Natural killer cell (primary cell): ENCODE measurements at regions not wholly inside any gene's neighbourhood (a gene's known extent, or its start where the extent isn't known, plus 50 kb on each side); places are given as distances from the start of the nearest gene placed in this dataset.
"Not testable (repeated sequence)": the region's sequence is repeated elsewhere in the genome, so short reads cannot be mapped to it uniquely, and the experiment has no call there.

ENCODE experiments used
- ATAC-seq, 3 donors: fragments of 150-1000 bp in 2 of 3; fragments of 200-7000 bp in 1 of 3; cut with Tn5 transposase; 1 replicate in 1 of 3; 2 replicates in 2 of 3; pipeline ENCODE4 v1.10.0; 2021; ENCODE audit warnings: mild to moderate bottlenecking in 2 of 3, moderate library complexity in 2 of 3
- DNase-seq, 2 donors: peaks; one replicate each; pipeline versions ENCODE4 v3.0.0 to v3.0.0-alpha.2; 2013 to 2021; ENCODE audit warnings: mixed read lengths in 1 of 2
- H3K27ac ChIP-seq: one replicate; pipeline ENCODE4 v1.5.1; 2013; ENCODE audit warnings: mild to moderate bottlenecking, low read length
- H3K27me3 ChIP-seq: one replicate; pipeline ENCODE4 v1.6.1; 2013; ENCODE audit warnings: low read length; ENCODE audit not compliant: control insufficient read depth, insufficient read depth
- H3K36me3 ChIP-seq: one replicate; pipeline ENCODE4 v1.6.1; 2013; ENCODE audit warnings: low read length; ENCODE audit not compliant: control insufficient read depth, insufficient read depth
- H3K4me1 ChIP-seq: one replicate; pipeline ENCODE4 v1.6.1; 2013; ENCODE audit warnings: low read length; ENCODE audit not compliant: control insufficient read depth, insufficient read depth
- H3K4me3 ChIP-seq: one replicate; pipeline ENCODE4 v1.5.1; 2013; ENCODE audit warnings: low read length
- H3K9me3 ChIP-seq: one replicate; pipeline ENCODE4 v1.6.1; 2013; ENCODE audit warnings: low read length; ENCODE audit not compliant: control insufficient read depth, insufficient read depth
- H3K27ac Mint-ChIP-seq, 2 donors: one replicate each; pipeline ENCODE4 v1.8.0; 2022; ENCODE audit warnings: mild to moderate bottlenecking in 2 of 2, mixed read lengths in 2 of 2, moderate library complexity in 1 of 2
- H3K27me3 Mint-ChIP-seq, 2 donors: one replicate each; pipeline ENCODE4 v1.8.0; 2022; ENCODE audit warnings: low read depth in 2 of 2, mixed read lengths in 2 of 2
- H3K36me3 Mint-ChIP-seq: one replicate; pipeline ENCODE4 v1.8.0; 2022; ENCODE audit warnings: mixed read lengths
- H3K4me1 Mint-ChIP-seq, 2 donors: one replicate each; pipeline ENCODE4 v1.8.0; 2022; ENCODE audit warnings: mixed read lengths in 2 of 2
- H3K4me3 Mint-ChIP-seq: one replicate; pipeline ENCODE4 v1.8.0; 2022; ENCODE audit warnings: mild to moderate bottlenecking, moderate library complexity, mixed read lengths
- H3K9me3 Mint-ChIP-seq, 2 donors: one replicate each; pipeline ENCODE4 v1.8.0; 2022; ENCODE audit warnings: mixed read lengths in 2 of 2
- WGBS: methylation state at CpG from one replicate; pipeline ENCODE4 v1.1.7; 2013; ENCODE audit warnings: missing lambda C conversion rate; ENCODE audit not compliant: insufficient coverage; 5-methylcytosine and 5-hydroxymethylcytosine counted together
- intact Hi-C: fragments of 100-400 bp; cut with micrococcal nuclease; formaldehyde crosslinking; loops from one replicate; pipeline ENCODE4 v1.14.2; 2022
- TF ChIP-seq, protein P1 (sequence below): fragments of 200-600 bp; IDR thresholded peaks from one replicate; pipeline ENCODE4 v1.8.0; 2022; ENCODE audit warnings: antibody characterized with exemption

DNA sequence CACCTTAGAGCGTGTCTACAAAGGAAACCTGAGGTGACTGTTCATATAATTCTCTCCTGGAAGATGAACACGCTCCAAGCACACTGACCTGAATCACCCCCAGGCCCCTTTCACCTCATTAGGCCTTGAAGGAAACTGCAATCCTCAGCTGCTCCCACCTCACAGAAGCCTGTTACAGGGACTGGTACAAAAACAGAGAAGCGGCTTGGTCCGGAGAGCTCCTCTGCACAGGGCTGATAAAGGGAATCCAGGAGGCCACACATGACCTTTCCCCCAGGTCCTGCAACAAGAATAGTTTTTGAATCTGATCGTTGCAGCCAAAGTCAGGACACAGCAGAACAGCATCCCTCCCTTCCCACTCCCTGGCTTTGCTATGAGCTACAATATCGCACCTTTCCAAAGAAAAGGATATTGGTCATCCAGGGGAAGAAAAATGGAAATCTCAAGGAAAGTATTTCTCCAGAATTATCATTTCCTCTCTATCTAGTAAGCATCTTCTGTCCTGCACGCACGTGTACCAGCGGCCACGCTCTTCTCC is 666.7 kb downstream of the UQCRFS1 start:
- Mint-ChIP-seq H3K36me3 (no peaks in the 10 kb centered on the region), H3K4me1 (peaks cover 17 to 32% of the 10 kb centered on the region in 2 donors), H3K27me3 (no peaks in the 10 kb centered on the region), H3K4me3 (no peak overlapping the region), H3K9me3 (no peaks in the 10 kb centered on the region), H3K27ac (peak overlapping the region in 1 of 2 donors; percentile 0)
- DNase-seq (no peak), ATAC-seq (no peak)
- Histone ChIP-seq H3K4me3 (no peak overlapping the region), H3K4me1 (peaks cover 12% of the 10 kb centered on the region), H3K36me3 (no peaks in the 10 kb centered on the region), H3K27me3 (no peaks in the 10 kb centered on the region), H3K9me3 (no peaks in the 10 kb centered on the region), H3K27ac (no peak overlapping the region)
- TF ChIP-seq, protein P1, sequence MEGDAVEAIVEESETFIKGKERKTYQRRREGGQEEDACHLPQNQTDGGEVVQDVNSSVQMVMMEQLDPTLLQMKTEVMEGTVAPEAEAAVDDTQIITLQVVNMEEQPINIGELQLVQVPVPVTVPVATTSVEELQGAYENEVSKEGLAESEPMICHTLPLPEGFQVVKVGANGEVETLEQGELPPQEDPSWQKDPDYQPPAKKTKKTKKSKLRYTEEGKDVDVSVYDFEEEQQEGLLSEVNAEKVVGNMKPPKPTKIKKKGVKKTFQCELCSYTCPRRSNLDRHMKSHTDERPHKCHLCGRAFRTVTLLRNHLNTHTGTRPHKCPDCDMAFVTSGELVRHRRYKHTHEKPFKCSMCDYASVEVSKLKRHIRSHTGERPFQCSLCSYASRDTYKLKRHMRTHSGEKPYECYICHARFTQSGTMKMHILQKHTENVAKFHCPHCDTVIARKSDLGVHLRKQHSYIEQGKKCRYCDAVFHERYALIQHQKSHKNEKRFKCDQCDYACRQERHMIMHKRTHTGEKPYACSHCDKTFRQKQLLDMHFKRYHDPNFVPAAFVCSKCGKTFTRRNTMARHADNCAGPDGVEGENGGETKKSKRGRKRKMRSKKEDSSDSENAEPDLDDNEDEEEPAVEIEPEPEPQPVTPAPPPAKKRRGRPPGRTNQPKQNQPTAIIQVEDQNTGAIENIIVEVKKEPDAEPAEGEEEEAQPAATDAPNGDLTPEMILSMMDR, result no peak
- intact Hi-C loops, result no loop called here
- WGBS, result 93% methylated on average over 10 of the region's 10 CpGs

DNA sequence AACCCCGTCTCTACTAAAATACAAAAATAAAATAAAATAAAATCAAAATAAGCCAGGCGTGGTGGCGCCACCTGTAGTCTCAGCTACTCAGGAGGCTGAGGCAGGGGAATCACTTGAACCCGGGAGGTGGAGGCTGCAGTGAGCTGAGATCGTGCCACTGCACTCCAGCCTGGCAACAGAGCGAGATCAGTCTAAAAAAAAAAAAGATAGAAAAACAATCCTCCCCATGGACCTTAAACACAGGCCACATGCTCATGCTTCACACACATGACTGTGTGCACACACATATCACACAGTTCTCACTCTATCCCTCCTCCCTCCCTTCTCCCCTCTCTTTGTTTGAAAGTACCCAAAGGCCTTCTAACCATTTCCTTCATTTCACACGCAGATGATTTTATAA is 667.6 kb downstream of the UQCRFS1 start:
- H3K27me3 Mint-ChIP-seq, intact Hi-C loops, H3K4me3 Mint-ChIP-seq, H3K36me3 ChIP-seq, H3K9me3 ChIP-seq, H3K4me3 ChIP-seq, ATAC-seq, H3K9me3 Mint-ChIP-seq, H3K36me3 Mint-ChIP-seq, DNase-seq, H3K27ac Mint-ChIP-seq, H3K27me3 ChIP-seq, H3K27ac ChIP-seq: not testable (repeated sequence)
- WGBS, result 93% methylated on average over 6 of the region's 7 CpGs
- peaks cover 12% of the 10 kb centered on the region for H3K4me1 ChIP-seq
- H3K4me1 Mint-ChIP-seq, result peaks cover 12 to 26% of the 10 kb centered on the region in 2 donors

DNA sequence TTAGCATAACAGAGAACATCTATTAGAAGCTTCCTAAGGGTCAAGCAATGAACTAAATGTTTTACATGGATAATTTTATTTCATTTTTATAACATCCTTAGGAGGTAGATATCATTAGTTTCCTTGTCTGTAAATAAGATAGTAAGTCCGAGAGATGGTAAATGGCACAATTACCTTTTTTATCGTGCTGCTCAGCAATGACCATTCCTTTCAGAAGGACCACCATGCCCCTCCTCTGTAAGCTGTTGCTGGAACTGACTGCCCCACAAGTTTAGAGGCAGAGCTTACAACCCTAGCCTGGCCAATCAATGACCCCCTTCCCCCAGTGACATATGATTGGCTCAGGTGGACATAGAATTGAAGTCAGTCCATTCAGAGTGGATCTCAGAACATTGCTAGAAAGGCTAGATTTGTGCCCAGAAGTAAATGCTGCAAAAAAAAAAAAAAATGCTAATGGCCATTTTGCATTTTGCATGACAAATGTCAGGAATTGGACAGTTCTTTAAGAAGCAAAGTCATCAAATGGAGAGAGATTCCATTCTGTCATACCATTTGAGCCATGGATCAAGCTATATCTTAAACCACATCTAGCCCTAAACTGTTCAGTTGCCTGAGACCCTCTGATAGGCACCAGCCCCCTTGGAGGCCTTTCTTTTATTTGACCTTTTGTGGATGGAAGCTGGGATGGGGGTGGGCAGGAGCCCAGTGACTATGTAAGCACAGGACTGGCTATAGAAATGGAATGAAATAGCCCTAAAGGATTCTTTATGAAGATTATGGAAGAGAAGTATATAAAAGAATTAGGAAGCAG is 668.3 kb downstream of the UQCRFS1 start:
- no peak overlapping the region for H3K27ac Mint-ChIP-seq
- Histone ChIP-seq H3K27me3 (no peaks in the 10 kb centered on the region), H3K4me3 (no peak overlapping the region), H3K4me1 (peaks cover 6% of the 10 kb centered on the region), H3K27ac (no peak overlapping the region), H3K36me3 (no peaks in the 10 kb centered on the region), H3K9me3 (no peaks in the 10 kb centered on the region)
- intact Hi-C loops, result no loop called here
- ATAC-seq (no peak), DNase-seq (no peak)
- H3K27me3 Mint-ChIP-seq, result no peaks in the 10 kb centered on the region
- TF ChIP-seq, protein P1, result no peak
- H3K4me1 Mint-ChIP-seq, result peaks cover 6 to 20% of the 10 kb centered on the region in 2 donors
- 93% methylated on average over 1 of the region's 2 CpGs for WGBS
- H3K36me3 Mint-ChIP-seq, result no peaks in the 10 kb centered on the region
- no peak overlapping the region for H3K4me3 Mint-ChIP-seq
- no peaks in the 10 kb centered on the region for H3K9me3 Mint-ChIP-seq

DNA sequence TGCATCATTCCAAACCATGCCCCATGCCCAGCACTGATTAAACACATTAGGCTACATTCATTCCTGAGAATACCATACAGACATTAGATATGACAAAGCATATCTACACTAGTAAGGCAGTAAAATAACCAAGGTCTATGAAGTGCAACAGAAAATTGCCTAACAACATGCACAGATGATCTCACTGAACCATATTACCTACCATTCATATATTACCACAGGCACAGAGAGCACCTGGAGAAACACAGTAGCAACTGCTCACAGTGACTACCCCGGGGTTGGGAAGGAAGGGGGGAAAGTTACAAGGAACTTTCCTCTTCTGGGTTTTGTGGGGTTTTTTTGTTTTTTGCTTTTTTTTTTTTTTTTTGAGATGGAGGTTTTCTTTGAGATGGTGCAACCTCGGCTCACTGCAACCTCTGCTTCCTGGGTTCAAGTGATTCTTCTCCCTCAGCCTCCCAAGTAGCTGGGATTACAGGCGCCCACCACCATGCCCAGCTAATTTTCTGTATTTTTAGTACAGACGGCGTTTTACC is 669.6 kb downstream of the UQCRFS1 start:
- H3K27me3 ChIP-seq, result no peaks in the 10 kb centered on the region
- intact Hi-C loops, result no loop called here
- no peaks in the 10 kb centered on the region for H3K9me3 Mint-ChIP-seq
- H3K27ac ChIP-seq, result no peak overlapping the region
- H3K9me3 ChIP-seq, result no peaks in the 10 kb centered on the region
- H3K4me3 ChIP-seq, result no peak overlapping the region
- H3K4me1 Mint-ChIP-seq, result peaks cover 0 to 15% of the 10 kb centered on the region in 2 donors
- no peaks in the 10 kb centered on the region for H3K36me3 ChIP-seq
- WGBS, result 73% methylated on average over 5 of the region's 5 CpGs
- TF ChIP-seq, protein P1, result no peak
- H3K4me3 Mint-ChIP-seq, result no peak overlapping the region
- ATAC-seq, result no peak
- no peak for DNase-seq
- peak overlapping the region in 1 of 2 donors; percentile 31 for H3K27ac Mint-ChIP-seq
- H3K36me3 Mint-ChIP-seq, result no peaks in the 10 kb centered on the region
- no peaks in the 10 kb centered on the region for H3K27me3 Mint-ChIP-seq
- no peaks in the 10 kb centered on the region for H3K4me1 ChIP-seq
